ENCODE measurements at regions not wholly inside any gene's neighbourhood (a gene's known extent, or its start where the extent isn't known, plus 50 kb on each side); places are given as distances from the start of the nearest gene placed in this dataset.

DNA sequence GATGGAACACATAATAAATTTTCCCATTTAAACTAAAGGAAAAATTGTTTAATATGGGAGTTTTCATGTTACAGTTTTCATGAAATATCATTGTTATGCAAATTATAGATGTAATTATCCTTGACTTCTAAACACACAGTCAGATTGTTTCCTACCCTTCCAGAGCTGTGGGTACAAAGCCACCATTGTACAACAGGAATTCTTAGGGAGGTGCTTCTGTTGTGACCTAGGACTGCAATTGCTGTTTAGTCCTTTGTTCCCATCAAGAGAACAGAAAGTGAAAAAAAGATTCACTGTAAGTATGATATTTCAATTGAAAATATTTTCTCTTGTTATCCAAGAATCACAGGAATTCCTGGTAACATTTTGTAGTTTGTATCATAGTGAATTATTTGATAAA is 455.3 kb upstream of the NAALADL2 start:
- DNase-seq (ENCODE audit: low read depth in 2 of 2) = no peak

DNA sequence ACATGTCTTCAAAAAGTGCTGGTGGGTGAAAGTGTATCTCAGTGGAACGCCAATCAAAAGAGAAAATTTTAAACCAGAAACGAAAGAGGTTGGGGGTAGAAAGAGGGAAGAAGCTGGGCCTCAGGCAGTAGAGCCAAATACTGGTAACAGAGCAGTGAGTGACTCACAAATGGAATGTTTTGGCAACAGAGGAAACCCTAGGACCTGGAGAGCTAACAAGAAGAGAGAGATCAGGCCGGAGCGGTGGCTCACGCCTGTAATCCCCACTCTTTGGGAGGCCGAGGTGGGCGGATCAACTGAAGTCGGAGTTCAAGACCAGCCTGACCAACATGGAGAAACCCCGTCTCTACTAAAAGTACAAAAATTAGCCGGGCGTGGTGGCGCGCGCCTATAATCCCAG is 450.8 kb upstream of the NAALADL2 start:
- DNase-seq (ENCODE audit: low read depth in 2 of 2) = no peak

- DNase-seq (ENCODE audit: low read depth in 2 of 2) = no peak
Measured at GRCh38 chr3:174409086-174409743, 449.9 kb upstream of the NAALADL2 start.

GRCh38 chr3:174413062-174413912 is 445.8 kb upstream of the NAALADL2 start:
- no peak for DNase-seq (ENCODE audit: low read depth in 2 of 2)

- DNase-seq (ENCODE audit: low read depth in 2 of 2) = no peak
Measured at GRCh38 chr3:174414902-174415301, 444.2 kb upstream of the NAALADL2 start.

DNA sequence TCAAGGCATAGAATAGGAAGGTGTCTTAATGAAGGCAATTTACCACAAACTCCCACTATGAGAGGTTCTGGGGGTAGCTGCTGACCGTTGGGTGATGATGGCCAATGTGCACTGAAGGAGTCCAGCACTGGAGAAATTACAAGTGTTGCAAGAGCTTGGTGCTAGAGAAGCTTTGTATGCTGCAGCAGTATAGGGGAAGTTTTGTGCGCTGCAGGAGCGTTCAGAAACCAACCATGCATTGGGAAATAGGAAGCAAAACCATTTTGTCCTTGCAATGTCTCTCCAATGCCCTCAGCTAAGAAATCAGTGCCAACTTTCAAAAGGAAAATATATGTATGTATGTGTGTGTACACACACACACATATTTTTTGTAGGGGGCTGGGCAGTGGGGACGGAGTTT is 441.6 kb upstream of the NAALADL2 start:
- DNase-seq (ENCODE audit: low read depth in 2 of 2) = no peak

DNA sequence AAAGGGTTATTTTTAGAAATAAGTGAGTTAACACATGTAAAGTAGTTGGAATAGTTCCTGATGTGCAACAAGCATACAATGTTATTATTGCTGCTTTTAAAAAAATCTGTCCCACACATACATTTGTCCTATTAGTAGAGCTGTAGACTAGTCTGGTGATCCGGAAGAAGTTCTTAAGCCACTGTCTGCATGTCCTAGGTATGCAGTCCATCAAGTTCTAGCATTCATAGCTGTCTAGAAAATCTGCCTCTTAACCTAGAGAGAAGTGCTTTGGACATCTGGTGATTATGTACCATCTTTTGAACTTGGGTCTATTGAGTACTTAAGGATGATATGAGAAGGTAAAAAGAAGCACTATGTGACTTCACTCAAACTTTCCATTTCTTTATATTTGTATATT is 439.9 kb upstream of the NAALADL2 start:
- DNase-seq (ENCODE audit: low read depth in 2 of 2) = no peak

DNA sequence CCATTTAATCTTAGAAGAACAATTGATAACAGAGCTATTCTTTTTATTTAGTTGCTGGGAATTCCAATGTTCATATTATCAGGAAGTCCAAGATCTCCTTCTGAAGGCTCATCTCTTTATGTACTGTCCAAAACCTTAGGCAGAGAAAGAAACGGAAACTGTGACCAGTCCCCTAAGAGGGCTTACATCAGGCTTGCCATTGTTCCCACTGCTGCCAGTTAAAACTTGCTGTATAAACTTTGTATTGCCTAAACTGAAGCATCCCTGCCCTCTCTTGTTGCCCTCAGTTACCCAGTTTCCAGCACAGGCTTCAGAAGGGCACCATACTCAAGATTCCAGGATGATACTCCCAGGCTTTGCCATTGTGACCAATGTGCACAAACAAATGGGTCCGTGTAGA is 435.2 kb upstream of the NAALADL2 start:
- no peak for DNase-seq (ENCODE audit: low read depth in 2 of 2)

DNA sequence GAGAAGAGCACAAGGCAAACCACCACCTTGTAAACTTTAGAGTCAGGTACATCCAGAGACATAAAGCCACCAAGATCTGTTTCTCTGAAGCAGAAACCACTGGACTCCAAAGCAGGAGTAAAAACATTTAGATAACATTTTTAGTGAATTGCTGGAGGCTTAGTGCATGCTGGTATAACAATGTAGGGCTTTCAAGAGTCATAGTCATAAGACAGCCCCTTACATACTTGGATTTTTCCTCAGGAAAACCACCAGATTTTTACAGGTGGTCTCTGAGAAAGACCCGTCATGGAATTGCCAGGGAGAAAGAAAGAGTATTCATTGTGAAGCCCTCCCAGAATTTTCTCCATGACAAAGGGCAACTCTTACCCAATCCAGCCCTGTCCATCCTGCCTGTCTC is 434.5 kb upstream of the NAALADL2 start:
- DNase-seq (ENCODE audit: low read depth in 2 of 2) = no peak

- no peak for DNase-seq (ENCODE audit: low read depth in 2 of 2)
Measured at GRCh38 chr3:174425422-174425821, 433.7 kb upstream of the NAALADL2 start.

- DNase-seq (ENCODE audit: low read depth in 2 of 2) = no peak
Measured at GRCh38 chr3:174430986-174431385, 428.1 kb upstream of the NAALADL2 start.

GRCh38 chr3:174431717-174432116 is 427.4 kb upstream of the NAALADL2 start:
- DNase-seq (ENCODE audit: low read depth in 2 of 2) = no peak

DNA sequence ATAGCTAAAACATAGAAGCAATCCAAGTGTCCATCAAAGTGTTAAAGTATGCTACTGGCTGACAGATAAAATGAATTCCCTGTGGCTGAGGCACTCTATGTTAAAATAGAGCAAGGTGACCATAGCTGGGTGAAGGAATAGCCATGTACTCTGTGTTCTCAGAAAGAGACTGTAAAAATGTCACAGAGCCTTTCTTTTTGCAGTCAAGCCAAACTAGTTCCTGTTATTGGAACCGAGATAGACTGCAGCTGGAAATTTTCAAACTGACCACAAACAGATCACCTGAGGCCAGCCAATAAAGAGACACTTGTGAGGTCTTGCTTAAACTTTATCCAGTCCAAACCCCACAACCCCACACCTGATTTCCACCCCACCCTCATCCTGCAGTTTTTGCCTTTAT is 422.8 kb upstream of the NAALADL2 start:
- no peak for DNase-seq (ENCODE audit: low read depth in 2 of 2)

- no peak for DNase-seq (ENCODE audit: low read depth in 2 of 2)
Measured at GRCh38 chr3:174438501-174439145, 420.5 kb upstream of the NAALADL2 start.

- DNase-seq (ENCODE audit: low read depth in 2 of 2) = no peak
Measured at GRCh38 chr3:174439331-174440252, 419.5 kb upstream of the NAALADL2 start.

- DNase-seq (ENCODE audit: low read depth in 2 of 2) = no peak
Measured at GRCh38 chr3:174440253-174440701, 418.9 kb upstream of the NAALADL2 start.

- DNase-seq (ENCODE audit: low read depth in 2 of 2) = peak; percentile 1 to 4
Measured at GRCh38 chr3:174440741-174441587, 418.2 kb upstream of the NAALADL2 start.

- no peak for DNase-seq (ENCODE audit: low read depth in 2 of 2)
Measured at GRCh38 chr3:174441588-174442301, 417.4 kb upstream of the NAALADL2 start.

GRCh38 chr3:174442302-174442682 is 416.8 kb upstream of the NAALADL2 start:
- DNase-seq (ENCODE audit: low read depth in 2 of 2) = no peak

- DNase-seq (ENCODE audit: low read depth in 2 of 2) = no peak
Measured at GRCh38 chr3:174444391-174444790, 414.7 kb upstream of the NAALADL2 start.

All from stimulated activated CD8-positive, alpha-beta memory T cell treated with anti-CD3 and anti-CD28 coated beads, Interleukin-2, amount 100 ng/mL, for 1 hour (primary cell).